ENCODE measurements at regions not wholly inside any gene's neighbourhood (a gene's known extent, or its start where the extent isn't known, plus 50 kb on each side); places are given as distances from the start of the nearest gene placed in this dataset.

DNA sequence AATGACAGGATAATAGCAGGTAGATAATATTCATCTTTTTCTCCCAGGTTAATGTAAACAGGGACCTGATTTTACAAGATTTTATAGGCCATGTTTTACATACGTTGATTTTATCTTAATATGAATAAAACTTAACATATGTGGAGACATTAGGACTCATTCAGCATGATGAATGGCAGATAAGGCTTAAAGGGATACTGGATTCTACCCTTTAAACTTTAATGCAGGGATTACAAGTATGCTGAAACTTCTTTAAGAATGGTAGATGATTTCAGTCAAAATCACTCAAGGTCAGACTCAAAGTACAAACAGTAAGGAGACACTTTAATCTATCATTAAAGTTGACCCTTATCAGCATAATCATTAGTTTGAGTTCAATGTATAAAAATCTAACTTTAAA is 274.5 kb upstream of the IZUMO3 start:
- H3K9me3 Mint-ChIP-seq, result peaks cover 21% of the 10 kb centered on the region
- H3K27me3 Mint-ChIP-seq, result no peaks in the 10 kb centered on the region
- H3K36me3 Mint-ChIP-seq (ENCODE audit: low read depth), result no peaks in the 10 kb centered on the region
- TF ChIP-seq, protein P1, sequence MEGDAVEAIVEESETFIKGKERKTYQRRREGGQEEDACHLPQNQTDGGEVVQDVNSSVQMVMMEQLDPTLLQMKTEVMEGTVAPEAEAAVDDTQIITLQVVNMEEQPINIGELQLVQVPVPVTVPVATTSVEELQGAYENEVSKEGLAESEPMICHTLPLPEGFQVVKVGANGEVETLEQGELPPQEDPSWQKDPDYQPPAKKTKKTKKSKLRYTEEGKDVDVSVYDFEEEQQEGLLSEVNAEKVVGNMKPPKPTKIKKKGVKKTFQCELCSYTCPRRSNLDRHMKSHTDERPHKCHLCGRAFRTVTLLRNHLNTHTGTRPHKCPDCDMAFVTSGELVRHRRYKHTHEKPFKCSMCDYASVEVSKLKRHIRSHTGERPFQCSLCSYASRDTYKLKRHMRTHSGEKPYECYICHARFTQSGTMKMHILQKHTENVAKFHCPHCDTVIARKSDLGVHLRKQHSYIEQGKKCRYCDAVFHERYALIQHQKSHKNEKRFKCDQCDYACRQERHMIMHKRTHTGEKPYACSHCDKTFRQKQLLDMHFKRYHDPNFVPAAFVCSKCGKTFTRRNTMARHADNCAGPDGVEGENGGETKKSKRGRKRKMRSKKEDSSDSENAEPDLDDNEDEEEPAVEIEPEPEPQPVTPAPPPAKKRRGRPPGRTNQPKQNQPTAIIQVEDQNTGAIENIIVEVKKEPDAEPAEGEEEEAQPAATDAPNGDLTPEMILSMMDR (IDR thresholded peaks at IDR 0.05), result no peak
- ChIA-PET CTCF (no interaction called here), POLR2A (no interaction called here)
- H3K27ac Mint-ChIP-seq, result no peak overlapping the region
- DNase-seq (no peak), ATAC-seq (no peak)
- H3K4me1 Mint-ChIP-seq (ENCODE audit: low read depth), result no peaks in the 10 kb centered on the region
- H3K4me3 Mint-ChIP-seq, result no peak overlapping the region
- intact Hi-C loops (cut with micrococcal nuclease), result no loop called here

DNA sequence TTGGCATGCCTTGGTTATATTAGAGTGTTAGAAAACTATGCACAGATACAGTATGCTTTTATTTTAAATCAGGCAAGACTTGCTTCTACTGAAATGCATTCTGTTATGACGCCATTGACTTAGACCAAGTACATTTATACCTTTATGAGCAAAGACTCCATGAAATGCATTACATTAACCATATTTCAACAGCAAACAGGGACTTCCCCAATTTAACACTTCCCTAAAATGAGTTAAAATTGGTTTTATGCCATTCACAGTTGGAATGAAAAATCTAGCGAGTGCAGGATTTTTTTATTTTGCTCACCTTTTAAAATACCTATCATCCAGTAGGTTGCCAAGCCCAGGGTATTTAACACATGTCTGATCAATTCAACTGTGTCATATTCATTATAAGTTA is 272.1 kb upstream of the IZUMO3 start:
- DNase-seq (no peak), ATAC-seq (no peak)
- H3K27ac Mint-ChIP-seq, result no peak overlapping the region
- no peaks in the 10 kb centered on the region for H3K4me1 Mint-ChIP-seq (ENCODE audit: low read depth)
- no peaks in the 10 kb centered on the region for H3K27me3 Mint-ChIP-seq
- H3K9me3 Mint-ChIP-seq, result peaks cover 19% of the 10 kb centered on the region
- intact Hi-C loops (cut with micrococcal nuclease), result no loop called here
- H3K4me3 Mint-ChIP-seq, result no peak overlapping the region
- H3K36me3 Mint-ChIP-seq (ENCODE audit: low read depth), result no peaks in the 10 kb centered on the region
- TF ChIP-seq, protein P1 (IDR thresholded peaks at IDR 0.05), result no peak
- ChIA-PET CTCF (no interaction called here), POLR2A (no interaction called here)

DNA sequence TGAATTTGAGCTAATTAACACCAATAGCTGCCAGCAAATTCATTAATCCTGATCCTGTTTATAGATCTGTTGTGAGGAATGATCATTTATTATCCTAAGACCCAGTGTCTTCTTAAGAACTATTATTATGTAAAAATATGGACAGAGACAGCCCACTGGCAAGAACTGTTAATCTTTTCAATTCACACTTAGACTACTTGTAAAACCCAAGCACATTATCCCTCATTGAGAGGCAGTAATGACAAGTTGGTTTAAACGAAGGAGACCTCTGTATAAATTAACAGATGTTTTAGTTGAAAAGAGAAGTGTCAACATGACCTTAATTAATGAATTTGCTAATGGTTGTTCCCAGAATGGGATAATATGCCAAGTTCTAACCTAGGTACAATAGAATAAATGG is 270.3 kb upstream of the IZUMO3 start:
- Mint-ChIP-seq H3K36me3 (ENCODE audit: low read depth) (no peaks in the 10 kb centered on the region), H3K27ac (no peak overlapping the region), H3K4me3 (no peak overlapping the region), H3K27me3 (no peaks in the 10 kb centered on the region), H3K9me3 (peaks cover 13% of the 10 kb centered on the region), H3K4me1 (ENCODE audit: low read depth) (no peaks in the 10 kb centered on the region)
- DNase-seq (no peak), ATAC-seq (no peak)
- CTCF ChIA-PET, result no interaction called here
- TF ChIP-seq, protein P1 (IDR thresholded peaks at IDR 0.05), result no peak
- intact Hi-C loops (cut with micrococcal nuclease), result no loop called here
- POLR2A ChIA-PET, result no interaction called here

DNA sequence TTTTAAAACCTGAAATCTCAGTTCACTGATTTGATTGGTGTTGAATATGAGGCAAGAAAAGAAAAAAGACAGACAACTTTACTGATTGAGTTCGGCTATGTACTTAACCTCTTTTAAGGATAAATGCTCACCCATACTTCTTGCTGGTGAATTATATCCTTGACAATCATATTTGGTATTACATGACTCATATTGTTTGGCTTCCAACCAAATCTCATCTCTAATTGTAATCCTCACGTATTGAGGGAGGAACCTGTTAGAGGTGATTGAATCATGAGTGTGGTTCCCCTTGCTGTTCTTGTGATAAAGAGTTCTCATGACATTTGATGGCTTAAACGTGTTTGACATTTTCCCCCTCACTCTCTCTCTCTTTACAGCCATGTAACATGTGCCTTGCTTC is 255.6 kb upstream of the IZUMO3 start:
- H3K27ac Mint-ChIP-seq, result no peak overlapping the region
- H3K36me3 Mint-ChIP-seq (ENCODE audit: low read depth), result no peaks in the 10 kb centered on the region
- no peak overlapping the region for H3K4me3 Mint-ChIP-seq
- H3K9me3 Mint-ChIP-seq, result peaks cover 20% of the 10 kb centered on the region
- H3K27me3 Mint-ChIP-seq, result no peaks in the 10 kb centered on the region
- POLR2A ChIA-PET, result no interaction called here
- no peak for DNase-seq
- CTCF ChIA-PET, result no interaction called here
- TF ChIP-seq, protein P1 (IDR thresholded peaks at IDR 0.05), result no peak
- ATAC-seq, result no peak
- intact Hi-C loops (cut with micrococcal nuclease), result no loop called here
- H3K4me1 Mint-ChIP-seq (ENCODE audit: low read depth), result no peaks in the 10 kb centered on the region

DNA sequence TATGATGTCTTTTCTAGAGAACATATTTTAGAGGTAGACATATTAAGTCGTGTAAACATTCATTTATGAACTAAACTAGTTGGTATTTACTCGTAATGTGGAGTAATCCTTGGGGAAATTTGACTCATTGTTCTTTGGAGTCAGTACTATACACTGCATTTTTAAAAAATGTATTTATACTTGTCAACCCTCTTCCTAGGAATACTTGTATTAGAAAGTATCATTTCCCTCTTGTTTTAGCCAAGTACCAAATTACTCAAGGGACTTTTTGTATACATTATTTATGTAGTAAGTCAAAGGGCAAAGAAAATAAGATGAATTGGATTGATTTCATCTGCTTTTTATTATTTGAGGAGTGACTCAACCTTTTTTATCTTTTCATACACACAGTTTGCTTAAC is 248.1 kb upstream of the IZUMO3 start:
- Mint-ChIP-seq H3K4me3 (no peak overlapping the region), H3K27ac (no peak overlapping the region), H3K9me3 (peaks cover 36% of the 10 kb centered on the region), H3K27me3 (no peaks in the 10 kb centered on the region), H3K4me1 (ENCODE audit: low read depth) (no peaks in the 10 kb centered on the region), H3K36me3 (ENCODE audit: low read depth) (no peaks in the 10 kb centered on the region)
- intact Hi-C loops (cut with micrococcal nuclease), result no loop called here
- CTCF ChIA-PET, result no interaction called here
- TF ChIP-seq, protein P1 (IDR thresholded peaks at IDR 0.05), result no peak
- DNase-seq (no peak), ATAC-seq (no peak)
- POLR2A ChIA-PET, result no interaction called here

Measured in activated CD8-positive, alpha-beta T cell treated with anti-CD3 and anti-CD28 coated beads for 36 hours (primary cell).